ENCODE measurements at regions not wholly inside any gene's neighbourhood (a gene's known extent, or its start where the extent isn't known, plus 50 kb on each side); places are given as distances from the start of the nearest gene placed in this dataset.

DNA sequence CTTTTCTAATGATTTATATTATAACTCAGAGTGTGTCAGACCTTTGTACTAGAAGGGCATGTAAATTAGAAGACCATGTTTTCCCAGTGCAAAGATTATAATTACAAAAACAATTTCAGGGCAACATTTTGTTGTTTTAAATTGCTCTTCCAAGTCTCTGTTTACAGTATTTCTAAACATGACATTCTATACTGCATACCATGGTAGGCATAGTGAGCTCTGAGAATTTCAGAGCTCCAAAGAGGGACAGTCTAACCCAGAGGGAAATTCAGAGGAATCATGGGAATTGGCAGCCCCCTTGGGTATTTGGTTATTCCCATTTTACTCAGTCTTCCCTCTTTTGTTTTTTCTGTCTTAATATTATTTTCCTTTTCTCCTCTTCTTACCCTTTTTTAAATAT, 361.5 kb upstream of the SEMA6D start:
- no peak for TF ChIP-seq GATA3 (IDR thresholded peaks at IDR 0.05; ENCODE audit: low read depth, low read length)
- no peak for TF ChIP-seq GATA2 (IDR thresholded peaks at IDR 0.05; ENCODE audit: low read depth, low read length)

DNA sequence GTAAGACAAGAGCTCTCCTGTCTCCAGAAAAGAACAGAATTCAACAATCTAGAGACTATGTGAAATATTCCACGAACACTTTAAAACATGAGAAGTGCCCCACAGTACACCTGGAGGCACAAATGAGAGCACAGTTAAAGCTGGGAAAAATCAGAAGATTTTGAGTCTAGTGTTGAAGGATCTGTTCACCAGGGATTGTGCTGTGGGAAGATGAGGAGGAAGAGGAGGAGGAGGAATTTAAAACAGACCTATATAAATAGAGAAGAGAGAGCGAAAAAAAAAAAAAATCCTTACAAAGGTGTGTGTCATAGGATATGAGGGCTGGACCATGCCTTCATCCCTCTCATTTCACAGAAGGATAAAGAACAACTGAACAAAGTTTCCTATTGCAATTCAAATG, 361.0 kb upstream of the SEMA6D start:
- no peak for TF ChIP-seq GATA3 (IDR thresholded peaks at IDR 0.05; ENCODE audit: low read depth, low read length)
- TF ChIP-seq GATA2 (IDR thresholded peaks at IDR 0.05; ENCODE audit: low read depth, low read length), result no peak

DNA sequence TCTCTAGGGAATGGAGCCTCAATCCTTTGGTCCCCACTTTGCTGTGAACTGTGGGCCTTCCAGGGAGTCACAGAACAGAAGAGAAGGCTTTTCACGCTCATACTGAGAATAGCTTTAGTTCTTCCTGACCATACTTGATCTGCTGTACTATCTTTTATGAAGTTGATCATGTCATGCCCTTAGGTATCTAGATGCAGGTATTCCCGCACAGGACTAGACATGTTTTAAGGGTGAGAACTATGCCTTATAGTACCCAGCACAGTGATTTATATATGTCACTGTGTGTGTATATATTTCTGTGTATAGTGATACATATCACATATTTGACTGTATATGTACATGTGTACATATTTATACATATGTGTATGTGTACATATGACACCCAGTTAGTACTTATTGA, 358.4 kb upstream of the SEMA6D start:
- TF ChIP-seq GATA2 (IDR thresholded peaks at IDR 0.05; ENCODE audit: low read depth, low read length), result no peak
- no peak for TF ChIP-seq GATA3 (IDR thresholded peaks at IDR 0.05; ENCODE audit: low read depth, low read length)

DNA sequence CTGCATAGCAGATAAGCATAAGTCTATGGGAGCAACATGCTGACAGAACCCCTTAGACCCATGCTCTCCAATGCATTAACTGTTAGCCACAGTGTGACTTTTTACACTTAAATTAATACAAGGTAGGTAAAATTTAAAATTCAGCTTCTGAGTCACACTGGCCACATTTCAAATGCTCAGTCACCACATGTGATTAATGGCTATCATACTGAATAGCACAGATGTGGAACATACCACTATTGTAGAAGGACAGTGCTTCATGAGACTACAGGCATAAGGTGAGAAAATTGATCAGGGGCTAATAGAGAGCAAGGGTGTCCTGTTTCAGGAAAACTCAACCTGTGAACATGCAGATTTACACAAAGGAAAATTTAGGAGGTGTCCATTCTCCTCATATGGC, 357.0 kb upstream of the SEMA6D start:
- no peak for TF ChIP-seq GATA2 (IDR thresholded peaks at IDR 0.05; ENCODE audit: low read depth, low read length)
- TF ChIP-seq GATA3 (IDR thresholded peaks at IDR 0.05; ENCODE audit: low read depth, low read length), result no peak

DNA sequence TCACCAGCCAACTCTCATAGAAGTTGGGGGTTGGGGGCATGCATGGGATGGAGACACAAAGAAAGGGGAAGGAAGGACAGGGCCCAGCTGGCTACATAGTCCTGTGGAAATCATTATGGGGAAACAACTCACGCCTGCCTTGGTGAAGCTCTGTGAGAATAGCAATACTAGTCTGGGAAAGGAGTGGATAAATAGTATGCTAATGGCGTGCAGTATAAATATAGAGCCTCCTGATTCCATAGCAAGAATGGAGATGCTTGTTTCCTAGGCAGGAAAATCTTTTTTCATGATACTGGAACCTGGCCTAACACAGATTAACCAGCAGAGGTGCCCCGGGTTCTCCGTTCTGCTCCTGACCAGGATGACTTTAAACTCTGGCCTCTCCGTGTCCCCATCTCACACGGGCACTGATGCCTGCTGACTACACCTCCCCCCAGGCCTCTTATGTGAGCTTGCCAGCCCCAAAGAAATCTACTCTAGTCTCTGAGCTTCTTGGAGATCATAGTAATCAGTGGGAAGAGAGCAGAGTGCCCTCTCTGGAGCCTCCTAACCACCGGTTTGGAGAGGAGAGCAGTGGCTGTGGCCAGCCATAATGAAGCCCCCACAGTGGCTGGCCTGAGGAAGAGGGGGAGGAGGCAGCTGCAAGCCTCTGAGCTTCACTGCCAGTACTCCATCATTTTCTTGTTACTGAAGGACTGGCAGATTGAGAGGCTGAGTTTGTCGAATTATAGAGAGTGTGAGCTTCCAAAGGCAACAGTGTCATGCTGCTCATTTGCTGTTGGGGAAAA, 355.0 kb upstream of the SEMA6D start:
- TF ChIP-seq GATA2 (IDR thresholded peaks at IDR 0.05; ENCODE audit: low read depth, low read length) (no peak), GATA3 (IDR thresholded peaks at IDR 0.05; ENCODE audit: low read depth, low read length) (no peak)

DNA sequence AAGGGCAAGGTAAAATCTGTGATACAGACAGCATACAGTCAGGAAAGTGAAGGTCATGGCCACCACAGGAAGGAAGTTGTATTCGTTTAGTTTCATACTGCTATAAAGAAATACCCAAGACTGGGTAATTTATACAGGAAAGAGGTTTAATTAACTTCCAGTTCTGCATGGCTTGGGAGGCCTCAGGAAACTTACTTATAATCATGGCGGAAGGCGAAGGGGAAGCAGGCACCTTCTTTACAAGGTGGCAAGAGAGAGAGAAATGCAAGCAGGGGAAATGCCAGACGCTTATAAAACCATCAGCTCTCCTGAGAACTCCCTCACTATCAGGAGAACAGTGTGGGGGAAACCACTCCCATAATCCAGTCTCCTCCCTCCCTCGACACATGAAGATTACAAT, 353.7 kb upstream of the SEMA6D start:
- no peak for TF ChIP-seq GATA3 (IDR thresholded peaks at IDR 0.05; ENCODE audit: low read depth, low read length)
- no peak for TF ChIP-seq GATA2 (IDR thresholded peaks at IDR 0.05; ENCODE audit: low read depth, low read length)

DNA sequence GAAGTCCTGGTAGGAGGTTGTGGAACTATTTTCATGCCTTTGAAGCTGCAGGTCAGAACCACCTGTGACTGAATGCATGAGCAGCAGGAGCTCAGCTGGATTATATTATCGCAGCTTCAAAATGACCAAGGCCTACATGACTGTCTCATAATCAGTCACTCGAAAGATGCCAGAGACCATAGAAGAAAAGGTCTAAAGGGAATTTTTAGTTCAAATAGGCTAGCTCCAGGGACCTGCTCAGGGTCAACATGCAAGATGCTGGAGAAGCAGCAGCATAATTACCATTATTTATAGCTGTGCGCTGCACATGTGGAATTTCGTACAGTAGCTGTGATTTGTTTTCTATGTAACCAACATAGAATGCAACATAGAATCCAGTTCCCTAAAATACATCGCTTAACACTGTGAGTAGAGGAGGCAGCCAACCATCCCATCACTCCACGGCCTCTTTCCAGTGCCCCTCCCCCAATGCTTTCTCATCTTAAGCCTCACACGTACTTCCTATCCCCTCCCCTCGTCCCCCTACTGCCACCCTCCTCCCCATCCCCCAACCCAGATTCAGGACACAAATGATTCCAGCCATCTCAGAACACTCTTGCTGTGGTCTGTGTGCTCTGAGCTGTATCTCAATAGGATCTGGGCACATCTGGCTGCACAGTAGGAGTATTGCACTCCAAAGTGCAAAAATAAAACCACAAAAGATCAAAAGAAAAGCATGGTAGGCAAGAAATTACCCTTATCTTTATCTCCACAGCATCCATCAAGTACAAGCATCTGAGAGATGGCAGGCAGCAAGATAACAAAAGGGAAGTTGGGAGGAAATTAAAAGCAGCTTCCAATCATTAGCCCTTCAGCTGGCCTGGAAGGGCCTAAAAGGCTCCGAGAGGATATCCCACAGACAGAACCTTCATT, 352.8 kb upstream of the SEMA6D start:
- TF ChIP-seq GATA2 (IDR thresholded peaks at IDR 0.05; ENCODE audit: low read depth, low read length) (peak; percentile 97), GATA3 (IDR thresholded peaks at IDR 0.05; ENCODE audit: low read depth, low read length) (peak; percentile 99)

DNA sequence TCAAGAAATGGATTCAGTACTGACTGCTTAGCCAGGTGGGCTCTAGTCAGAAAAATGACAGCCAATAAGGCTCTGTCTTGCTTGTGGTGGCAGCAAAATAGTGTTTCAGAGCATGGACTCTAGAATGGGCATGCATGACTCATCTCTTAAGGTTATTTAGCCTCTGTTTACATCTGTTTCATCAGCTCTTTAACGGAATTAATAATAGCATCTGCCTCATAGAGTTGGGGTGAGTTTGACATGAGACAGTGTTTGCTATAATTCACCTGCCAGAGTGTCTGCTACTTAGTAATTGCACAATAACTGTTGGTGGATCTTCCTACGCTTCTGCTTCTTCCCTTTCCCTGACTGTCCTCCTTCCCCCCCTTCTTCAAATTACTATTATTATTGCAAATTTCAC, 350.4 kb upstream of the SEMA6D start:
- TF ChIP-seq GATA3 (IDR thresholded peaks at IDR 0.05; ENCODE audit: low read depth, low read length) (no peak), GATA2 (IDR thresholded peaks at IDR 0.05; ENCODE audit: low read depth, low read length) (no peak)

DNA sequence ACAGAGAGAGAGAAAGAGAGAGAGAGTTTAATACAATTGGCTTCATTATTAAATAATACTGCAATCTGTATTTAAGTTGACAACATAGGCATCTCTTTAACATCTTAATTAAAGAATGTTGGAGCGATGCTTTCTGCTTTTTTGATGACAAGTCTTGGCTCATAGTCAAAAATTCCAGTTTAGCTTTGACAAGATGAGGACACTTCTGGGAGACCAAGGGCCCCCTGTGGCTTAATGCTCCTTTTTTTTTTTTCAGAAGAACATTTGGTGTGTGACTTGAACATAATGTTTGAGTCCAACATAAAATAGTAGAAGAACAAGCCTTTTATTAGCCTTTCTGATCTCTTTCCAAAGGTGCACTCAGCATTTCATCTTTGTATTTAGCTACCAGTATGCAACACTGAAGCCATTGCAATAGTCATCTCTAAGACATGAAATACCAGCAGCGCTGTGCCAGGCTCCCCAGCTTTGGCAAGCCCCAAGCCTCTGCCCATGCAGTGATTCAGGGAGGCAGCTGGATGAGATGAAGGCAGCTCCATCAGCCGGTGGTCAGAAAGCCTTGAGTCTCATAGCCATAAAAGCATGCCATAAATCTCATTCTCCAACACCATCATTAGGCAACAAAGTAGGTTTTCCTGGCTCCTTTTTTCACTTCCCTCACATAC, 349.4 kb upstream of the SEMA6D start:
- no peak for TF ChIP-seq GATA2 (IDR thresholded peaks at IDR 0.05; ENCODE audit: low read depth, low read length)
- TF ChIP-seq GATA3 (IDR thresholded peaks at IDR 0.05; ENCODE audit: low read depth, low read length), result no peak

DNA sequence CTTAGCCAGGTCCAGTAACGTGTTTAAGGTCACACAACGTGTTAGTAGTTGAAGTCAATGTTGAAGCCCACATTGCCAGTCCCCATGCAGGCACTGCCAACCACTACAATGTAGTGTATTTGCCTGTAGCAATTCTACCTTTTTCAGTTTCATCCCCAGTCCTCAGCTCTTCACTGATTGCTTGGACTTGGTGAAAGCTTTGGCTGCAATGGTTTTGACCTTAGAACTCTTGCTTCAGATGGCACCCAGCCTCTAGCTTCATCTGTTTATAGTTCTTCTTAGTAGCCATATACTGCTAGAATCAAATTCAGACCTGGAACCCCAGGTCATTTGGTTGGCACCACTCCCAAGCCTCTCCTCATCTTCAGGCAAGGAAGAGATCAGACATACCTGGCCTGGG, 345.4 kb upstream of the SEMA6D start:
- TF ChIP-seq GATA3 (IDR thresholded peaks at IDR 0.05; ENCODE audit: low read depth, low read length), result no peak
- no peak for TF ChIP-seq GATA2 (IDR thresholded peaks at IDR 0.05; ENCODE audit: low read depth, low read length)

DNA sequence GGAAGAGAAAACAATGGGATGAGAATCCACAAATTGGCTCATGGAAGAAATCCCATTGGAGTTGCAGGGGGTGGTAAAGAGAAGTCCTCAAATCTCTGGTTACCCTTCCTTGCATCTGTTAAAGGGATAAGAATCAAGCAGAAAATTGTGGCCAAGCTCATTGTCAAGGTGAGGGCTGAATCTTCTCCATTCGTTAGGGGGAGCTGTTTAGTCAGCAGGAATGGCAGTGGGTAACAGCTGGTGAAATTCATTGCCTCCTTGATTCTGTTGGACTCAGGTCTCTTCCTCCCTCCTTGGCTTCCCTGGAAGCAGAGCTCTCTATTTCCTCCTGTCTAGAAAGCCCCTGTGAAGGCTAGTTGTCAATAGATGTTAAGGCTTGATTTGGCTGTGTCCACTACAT, 343.1 kb upstream of the SEMA6D start:
- TF ChIP-seq GATA2 (IDR thresholded peaks at IDR 0.05; ENCODE audit: low read depth, low read length) (no peak), GATA3 (IDR thresholded peaks at IDR 0.05; ENCODE audit: low read depth, low read length) (no peak)

DNA sequence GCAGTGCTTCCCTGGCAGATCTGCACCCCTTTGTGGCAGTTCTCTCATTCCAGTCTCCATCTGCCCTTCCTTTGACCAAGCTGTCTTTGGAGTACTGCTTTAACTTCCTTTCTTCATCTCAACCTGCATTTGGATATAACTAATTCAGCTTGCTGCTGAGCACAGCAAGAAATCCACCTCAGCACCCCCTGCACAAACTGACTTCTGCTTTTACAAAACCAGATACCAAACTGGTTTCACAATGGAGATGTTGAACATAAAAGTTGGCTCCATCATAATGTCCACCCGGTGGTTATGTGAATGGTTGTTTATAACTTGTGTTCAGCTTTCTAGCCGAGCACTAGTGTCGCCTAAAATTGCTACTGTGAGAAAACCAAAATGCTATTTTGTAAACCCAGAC, 341.1 kb upstream of the SEMA6D start:
- TF ChIP-seq GATA3 (IDR thresholded peaks at IDR 0.05; ENCODE audit: low read depth, low read length), result no peak

DNA sequence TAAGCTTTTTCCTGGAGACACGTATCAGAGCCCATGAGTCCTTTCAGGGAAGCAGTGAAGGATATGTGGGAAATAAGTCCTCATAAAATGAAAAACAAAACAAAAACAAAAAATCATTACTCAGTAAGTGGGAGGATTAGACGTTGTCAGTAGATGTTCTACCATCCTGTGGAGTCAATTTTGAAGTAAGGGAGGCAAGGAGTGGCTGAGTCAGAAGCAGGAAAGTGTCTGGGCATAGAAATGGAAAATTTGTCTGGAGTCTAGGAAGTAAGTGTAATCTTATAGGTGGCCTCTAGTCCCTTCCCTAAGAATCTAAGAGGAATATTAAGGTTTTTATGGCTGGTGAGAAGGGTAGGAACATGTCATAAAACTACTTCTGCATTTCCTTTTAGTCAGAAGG, 339.8 kb upstream of the SEMA6D start:
- TF ChIP-seq GATA3 (IDR thresholded peaks at IDR 0.05; ENCODE audit: low read depth, low read length), result no peak
- no peak for TF ChIP-seq GATA2 (IDR thresholded peaks at IDR 0.05; ENCODE audit: low read depth, low read length)

DNA sequence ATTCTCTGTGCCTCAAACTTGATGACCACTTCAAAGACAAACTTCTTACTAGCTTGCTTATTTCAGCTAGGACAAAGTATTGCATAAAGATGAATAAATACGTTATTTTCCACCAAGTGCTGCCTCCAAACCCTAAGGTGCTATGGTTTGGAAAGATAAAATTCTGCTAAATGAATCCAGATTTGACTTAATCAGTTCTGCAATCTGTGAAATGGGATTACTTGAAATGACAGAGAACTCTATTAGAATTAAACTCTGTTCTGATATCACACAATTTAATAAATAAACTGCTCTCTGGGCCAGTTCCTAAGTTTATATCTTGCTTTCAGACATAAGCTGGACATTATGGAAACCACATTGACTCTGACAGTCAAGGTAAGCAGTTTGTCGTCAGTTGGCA, 338.8 kb upstream of the SEMA6D start:
- no peak for TF ChIP-seq GATA2 (IDR thresholded peaks at IDR 0.05; ENCODE audit: low read depth, low read length)
- peak; percentile 40; the same call in 1 of the 2 replicates for TF ChIP-seq GATA3 (IDR thresholded peaks at IDR 0.05; ENCODE audit: low read depth, low read length)
